ENCODE measurements at regions not wholly inside any gene's neighbourhood (a gene's known extent, or its start where the extent isn't known, plus 50 kb on each side); places are given as distances from the start of the nearest gene placed in this dataset.

GRCh38 chr1:42033629-42034028 lies 114.9 kb upstream of the HIVEP3 start:
- no peak for DNase-seq

- DNase-seq, result no peak
Observed at GRCh38 chr1:42017730-42018129, 99.0 kb upstream of the HIVEP3 start.

DNA sequence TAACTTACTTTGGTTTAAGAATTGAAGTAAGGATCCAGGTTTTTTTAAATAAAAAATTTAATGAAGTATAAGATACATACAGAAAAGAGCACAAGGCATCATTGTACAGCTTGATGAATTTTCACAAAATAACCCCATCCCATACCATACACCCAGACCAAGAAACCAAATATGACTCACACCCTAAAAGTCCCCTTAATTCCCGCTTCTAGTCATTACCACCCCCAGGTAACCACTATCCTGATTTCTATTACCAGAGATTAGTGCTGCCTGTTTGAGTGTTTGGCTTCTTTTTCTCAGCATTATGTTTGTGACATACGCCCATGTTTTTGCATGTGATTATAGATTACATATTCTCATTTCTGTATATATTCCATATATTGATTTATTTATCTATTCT lies 98.5 kb upstream of the HIVEP3 start:
- DNase-seq, result no peak

GRCh38 chr1:42014823-42015222 lies 96.1 kb upstream of the HIVEP3 start:
- no peak for DNase-seq

- no peak for DNase-seq
Observed at GRCh38 chr1:42013881-42014470, 95.3 kb upstream of the HIVEP3 start.

GRCh38 chr1:42012852-42013251 lies 94.1 kb upstream of the HIVEP3 start:
- DNase-seq, result no peak

- no peak for DNase-seq
Observed at GRCh38 chr1:42010381-42010780, 91.7 kb upstream of the HIVEP3 start.

GRCh38 chr1:42008264-42008663 lies 89.5 kb upstream of the HIVEP3 start:
- no peak for DNase-seq

DNA sequence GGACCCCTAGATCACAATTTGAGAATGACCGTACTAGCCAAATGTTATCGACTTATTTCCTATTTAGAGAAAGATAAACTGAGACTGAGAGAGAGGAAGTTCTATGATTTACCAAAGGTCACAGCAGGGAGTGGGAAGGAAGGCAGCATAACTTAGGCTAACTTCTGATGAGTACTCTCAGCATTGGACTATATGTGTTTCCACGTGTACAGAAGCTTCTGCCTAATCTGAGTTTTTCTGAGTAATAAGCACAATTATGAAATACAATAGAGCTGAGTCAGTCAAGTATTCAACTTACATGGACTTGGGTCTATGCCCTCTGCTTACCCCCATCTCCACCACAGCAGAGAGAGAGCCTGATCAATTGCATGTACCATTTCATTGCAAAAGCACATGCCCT lies 88.1 kb upstream of the HIVEP3 start:
- DNase-seq, result no peak

DNA sequence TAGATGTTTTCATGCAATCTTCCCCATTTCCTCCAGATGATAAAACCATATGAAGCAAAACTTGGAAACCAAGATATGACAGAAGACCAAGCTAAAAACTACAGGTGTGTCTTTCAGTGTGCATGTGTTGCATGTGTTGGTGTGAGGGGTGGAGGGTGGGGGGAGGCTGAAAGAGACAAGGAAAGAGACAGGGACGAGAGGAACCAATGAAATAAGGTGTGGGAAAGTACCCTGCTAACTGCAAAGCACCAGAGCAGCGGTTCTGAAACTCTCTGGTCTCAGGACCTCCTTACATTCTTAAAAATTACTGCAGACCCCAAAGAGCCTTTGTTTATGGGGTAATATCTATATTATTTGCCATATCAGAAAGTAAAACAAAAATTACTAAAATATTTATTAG lies 87.4 kb upstream of the HIVEP3 start:
- no peak for DNase-seq

- no peak for DNase-seq
Observed at GRCh38 chr1:42005530-42005929, 86.8 kb upstream of the HIVEP3 start.

DNA sequence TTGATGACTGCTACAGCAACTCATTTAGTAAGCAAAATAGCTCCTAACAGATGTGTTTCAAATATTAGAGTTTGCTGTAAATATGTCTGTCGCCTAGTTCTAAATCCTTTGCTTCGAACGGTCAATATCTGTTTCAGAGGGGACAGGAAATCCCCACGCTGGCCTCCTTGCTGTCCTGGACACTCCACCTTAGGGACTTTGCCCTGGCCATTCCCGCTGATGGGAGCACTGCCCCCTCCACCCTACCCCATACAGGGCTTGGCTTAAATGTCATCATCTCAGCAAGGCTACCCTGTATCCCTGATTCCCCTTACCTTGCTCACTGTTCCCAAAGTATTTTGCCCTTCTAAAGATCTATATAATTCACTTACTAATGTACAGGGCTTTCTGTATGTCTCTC lies 86.1 kb upstream of the HIVEP3 start:
- DNase-seq, result no peak

- no peak for DNase-seq
Observed at GRCh38 chr1:42004322-42004721, 85.6 kb upstream of the HIVEP3 start.

DNA sequence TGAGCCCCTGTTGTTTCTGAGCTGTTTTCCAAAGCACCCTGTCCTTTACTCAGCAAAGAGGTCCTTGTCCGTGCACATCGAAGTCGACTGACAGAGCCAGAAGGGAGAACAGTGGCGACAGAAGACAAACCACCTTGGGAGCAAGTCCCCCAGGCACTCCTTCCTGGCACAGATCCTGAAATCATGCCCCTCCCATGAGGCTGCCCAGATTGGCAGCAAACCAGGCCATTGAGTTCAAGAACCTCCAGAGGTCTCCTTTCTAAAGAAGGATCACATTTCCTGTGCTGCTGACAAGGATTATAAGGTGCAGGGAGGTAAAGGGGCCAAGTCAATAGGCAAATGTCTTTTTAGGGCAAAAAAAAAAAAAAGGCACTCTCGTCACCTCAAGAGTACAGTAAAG lies 84.7 kb upstream of the HIVEP3 start:
- DNase-seq, result no peak

- no peak for DNase-seq
Observed at GRCh38 chr1:42002220-42002619, 83.5 kb upstream of the HIVEP3 start.

DNA sequence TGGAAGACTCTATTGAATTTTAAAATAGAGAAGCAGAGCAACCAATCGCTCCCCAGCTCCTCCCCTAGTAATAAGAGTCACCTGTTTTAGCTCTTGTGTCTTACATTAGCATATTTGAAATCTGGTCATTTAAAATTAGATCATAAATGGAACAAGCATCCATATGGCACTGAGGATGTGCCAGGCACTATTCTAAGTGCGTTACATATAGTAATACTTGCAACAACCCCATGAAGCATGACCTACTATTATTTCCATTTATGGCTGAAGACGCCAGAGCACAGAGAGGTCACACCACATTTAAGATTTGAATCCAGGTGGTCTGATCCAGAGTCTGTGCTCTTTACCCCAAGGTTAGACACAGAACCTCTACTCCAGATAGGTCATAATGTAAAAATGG lies 82.0 kb upstream of the HIVEP3 start:
- DNase-seq, result no peak

- DNase-seq, result no peak
Observed at GRCh38 chr1:41999884-42000283, 81.2 kb upstream of the HIVEP3 start.

GRCh38 chr1:41998250-41998649 lies 79.5 kb upstream of the HIVEP3 start:
- DNase-seq, result no peak

GRCh38 chr1:41997153-41997552 lies 78.4 kb upstream of the HIVEP3 start:
- DNase-seq, result no peak

GRCh38 chr1:41995441-41996130 lies 76.9 kb upstream of the HIVEP3 start:
- DNase-seq, result no peak

DNA sequence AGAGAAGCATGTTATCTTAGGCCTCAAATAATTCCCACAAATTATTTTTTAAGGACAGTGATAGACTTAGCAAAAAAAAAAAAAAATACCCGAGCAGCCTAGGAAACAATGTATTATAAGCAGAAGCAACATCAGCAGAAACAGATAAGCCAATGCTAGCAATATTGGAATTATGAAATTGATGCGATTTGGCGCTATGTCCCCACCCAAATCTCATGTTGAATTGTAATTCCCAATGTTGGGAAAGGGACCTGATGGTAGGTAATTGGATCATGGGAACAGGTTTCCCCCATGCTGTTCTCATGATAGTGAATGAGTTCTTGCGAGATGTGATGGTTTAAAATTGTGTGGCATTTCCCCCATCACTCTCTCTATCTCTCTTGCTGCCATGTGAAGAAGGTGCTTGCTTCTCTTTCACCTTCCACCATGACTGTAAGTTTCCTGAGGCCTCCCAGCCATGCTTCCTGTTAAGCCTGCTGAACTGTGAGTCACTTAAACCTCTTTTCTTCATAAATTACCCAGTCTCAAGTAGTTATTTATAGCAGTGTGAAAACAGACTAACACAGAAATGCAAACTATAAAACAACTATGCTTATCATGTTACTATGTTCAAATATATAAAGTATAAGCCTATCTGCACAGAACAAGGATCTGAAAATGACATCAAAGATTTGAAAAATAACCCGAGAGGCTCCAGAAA lies 75.6 kb upstream of the HIVEP3 start:
- DNase-seq, result no peak

DNA sequence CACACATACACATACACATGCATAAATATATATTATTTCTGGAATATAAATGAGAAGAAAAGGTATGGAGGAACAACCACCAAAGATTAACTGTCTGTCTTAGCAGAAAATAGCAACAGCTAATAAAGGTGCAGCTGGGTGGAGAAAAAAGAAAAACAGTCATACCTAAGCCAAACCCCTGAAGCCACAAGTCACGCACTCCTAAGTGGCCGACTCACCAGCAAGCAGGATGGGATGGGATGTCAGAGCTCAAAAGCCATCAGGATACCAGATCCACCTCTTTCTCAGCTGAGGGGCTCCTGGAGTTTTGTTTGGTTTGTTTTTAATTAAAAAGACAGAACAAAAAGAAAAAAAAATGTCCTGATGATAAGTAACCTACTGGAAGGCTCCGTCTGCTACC lies 64.7 kb upstream of the HIVEP3 start:
- no peak for DNase-seq

- DNase-seq, result no peak
Observed at GRCh38 chr1:41981796-41982195, 63.1 kb upstream of the HIVEP3 start.

DNA sequence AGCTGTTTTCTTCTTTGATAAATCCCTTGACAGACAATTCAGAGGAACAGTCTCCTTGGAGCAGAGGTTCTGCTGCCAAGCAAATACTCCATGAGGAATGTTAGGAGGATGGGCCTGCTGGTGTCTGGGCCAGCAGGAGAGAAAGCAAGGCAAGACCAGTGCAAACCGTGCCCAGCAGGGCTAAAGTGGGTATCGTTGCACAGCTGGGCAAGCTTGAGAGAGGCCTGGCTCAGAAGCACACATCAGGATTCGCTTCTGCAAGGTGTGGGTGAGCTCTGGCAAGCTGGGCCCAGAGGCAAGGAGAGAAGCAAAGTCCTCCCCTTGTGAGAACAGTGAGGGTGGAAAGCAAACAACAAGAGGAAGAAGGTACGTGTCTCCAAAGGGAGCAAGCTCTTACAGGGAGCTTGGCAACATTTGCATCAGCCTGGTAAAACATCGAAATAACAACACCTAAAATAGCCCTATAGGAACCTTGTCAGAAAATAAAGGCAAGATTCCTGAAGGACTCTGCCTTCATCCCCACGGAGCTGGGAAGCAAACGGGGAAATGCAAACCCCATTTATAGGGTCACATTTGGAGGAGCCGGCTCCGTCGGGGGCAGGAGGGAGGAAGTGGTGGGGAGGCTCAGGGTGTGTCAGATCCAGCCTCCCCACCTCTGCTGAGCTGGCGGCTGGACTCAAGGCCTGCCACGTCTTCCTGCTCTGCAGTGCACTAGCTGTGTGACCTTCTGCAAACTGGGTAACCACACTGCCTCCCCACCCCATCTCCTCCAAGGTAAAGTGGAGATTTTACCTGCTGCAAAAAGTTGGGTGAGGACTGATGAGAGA lies 62.3 kb upstream of the HIVEP3 start:
- DNase-seq, result peak in 1 of 2 donors; percentile 8
